ENCODE measurements at regions not wholly inside any gene's neighbourhood (a gene's known extent, or its start where the extent isn't known, plus 50 kb on each side); places are given as distances from the start of the nearest gene placed in this dataset.

DNA sequence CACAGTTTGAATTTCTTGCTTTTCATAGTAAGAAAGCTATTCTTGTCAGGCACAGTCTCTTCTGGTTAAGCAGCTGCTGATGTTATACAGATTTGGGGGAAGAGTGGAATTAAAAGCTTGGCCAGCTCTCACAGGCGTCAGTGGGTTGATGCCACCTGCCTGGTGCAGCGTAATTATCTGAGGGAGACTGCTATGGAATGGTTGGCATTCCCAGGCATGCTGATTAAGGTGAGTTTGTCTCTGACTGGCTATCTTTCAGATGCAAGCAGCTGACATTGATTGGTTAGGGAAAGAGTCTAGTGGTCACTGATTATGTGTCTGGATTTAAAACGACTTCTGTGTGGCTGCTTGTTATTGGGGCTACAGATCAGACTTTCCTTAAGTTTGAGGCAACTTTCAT lies 948.4 kb downstream of the UQCRFS1 start:
- TF ChIP-seq JUN (CRISPR knock-in tag; IDR thresholded peaks at IDR 0.05) (no peak), RELA (CRISPR knock-in tag; IDR thresholded peaks at IDR 0.05; ENCODE audit: borderline replicate concordance) (no peak), CREB1 (CRISPR knock-in tag; IDR thresholded peaks at IDR 0.05) (no peak), ZBTB21 (CRISPR knock-in tag; IDR thresholded peaks at IDR 0.05; ENCODE audit: borderline replicate concordance) (no peak), IRF2 (CRISPR knock-in tag; IDR thresholded peaks at IDR 0.05; ENCODE audit: borderline replicate concordance, low read depth) (no peak), PRRX2 (CRISPR knock-in tag; IDR thresholded peaks at IDR 0.05) (no peak)
- TF ChIP-seq, protein P1, sequence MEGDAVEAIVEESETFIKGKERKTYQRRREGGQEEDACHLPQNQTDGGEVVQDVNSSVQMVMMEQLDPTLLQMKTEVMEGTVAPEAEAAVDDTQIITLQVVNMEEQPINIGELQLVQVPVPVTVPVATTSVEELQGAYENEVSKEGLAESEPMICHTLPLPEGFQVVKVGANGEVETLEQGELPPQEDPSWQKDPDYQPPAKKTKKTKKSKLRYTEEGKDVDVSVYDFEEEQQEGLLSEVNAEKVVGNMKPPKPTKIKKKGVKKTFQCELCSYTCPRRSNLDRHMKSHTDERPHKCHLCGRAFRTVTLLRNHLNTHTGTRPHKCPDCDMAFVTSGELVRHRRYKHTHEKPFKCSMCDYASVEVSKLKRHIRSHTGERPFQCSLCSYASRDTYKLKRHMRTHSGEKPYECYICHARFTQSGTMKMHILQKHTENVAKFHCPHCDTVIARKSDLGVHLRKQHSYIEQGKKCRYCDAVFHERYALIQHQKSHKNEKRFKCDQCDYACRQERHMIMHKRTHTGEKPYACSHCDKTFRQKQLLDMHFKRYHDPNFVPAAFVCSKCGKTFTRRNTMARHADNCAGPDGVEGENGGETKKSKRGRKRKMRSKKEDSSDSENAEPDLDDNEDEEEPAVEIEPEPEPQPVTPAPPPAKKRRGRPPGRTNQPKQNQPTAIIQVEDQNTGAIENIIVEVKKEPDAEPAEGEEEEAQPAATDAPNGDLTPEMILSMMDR (IDR thresholded peaks at IDR 0.05) = no peak
- TF ChIP-seq, protein P2, sequence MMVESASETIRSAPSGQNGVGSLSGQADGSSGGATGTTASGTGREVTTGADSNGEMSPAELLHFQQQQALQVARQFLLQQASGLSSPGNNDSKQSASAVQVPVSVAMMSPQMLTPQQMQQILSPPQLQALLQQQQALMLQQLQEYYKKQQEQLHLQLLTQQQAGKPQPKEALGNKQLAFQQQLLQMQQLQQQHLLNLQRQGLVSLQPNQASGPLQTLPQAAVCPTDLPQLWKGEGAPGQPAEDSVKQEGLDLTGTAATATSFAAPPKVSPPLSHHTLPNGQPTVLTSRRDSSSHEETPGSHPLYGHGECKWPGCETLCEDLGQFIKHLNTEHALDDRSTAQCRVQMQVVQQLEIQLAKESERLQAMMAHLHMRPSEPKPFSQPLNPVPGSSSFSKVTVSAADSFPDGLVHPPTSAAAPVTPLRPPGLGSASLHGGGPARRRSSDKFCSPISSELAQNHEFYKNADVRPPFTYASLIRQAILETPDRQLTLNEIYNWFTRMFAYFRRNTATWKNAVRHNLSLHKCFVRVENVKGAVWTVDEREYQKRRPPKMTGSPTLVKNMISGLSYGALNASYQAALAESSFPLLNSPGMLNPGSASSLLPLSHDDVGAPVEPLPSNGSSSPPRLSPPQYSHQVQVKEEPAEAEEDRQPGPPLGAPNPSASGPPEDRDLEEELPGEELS (CRISPR knock-in tag; IDR thresholded peaks at IDR 0.05) = no peak
- TF ChIP-seq, protein P3, sequence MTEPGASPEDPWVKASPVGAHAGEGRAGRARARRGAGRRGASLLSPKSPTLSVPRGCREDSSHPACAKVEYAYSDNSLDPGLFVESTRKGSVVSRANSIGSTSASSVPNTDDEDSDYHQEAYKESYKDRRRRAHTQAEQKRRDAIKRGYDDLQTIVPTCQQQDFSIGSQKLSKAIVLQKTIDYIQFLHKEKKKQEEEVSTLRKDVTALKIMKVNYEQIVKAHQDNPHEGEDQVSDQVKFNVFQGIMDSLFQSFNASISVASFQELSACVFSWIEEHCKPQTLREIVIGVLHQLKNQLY (CRISPR knock-in tag; IDR thresholded peaks at IDR 0.05) = no peak
- TF ChIP-seq, protein P4, sequence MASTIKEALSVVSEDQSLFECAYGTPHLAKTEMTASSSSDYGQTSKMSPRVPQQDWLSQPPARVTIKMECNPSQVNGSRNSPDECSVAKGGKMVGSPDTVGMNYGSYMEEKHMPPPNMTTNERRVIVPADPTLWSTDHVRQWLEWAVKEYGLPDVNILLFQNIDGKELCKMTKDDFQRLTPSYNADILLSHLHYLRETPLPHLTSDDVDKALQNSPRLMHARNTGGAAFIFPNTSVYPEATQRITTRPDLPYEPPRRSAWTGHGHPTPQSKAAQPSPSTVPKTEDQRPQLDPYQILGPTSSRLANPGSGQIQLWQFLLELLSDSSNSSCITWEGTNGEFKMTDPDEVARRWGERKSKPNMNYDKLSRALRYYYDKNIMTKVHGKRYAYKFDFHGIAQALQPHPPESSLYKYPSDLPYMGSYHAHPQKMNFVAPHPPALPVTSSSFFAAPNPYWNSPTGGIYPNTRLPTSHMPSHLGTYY (CRISPR knock-in tag; IDR thresholded peaks at IDR 0.05) = no peak
- TF ChIP-seq, protein P5, sequence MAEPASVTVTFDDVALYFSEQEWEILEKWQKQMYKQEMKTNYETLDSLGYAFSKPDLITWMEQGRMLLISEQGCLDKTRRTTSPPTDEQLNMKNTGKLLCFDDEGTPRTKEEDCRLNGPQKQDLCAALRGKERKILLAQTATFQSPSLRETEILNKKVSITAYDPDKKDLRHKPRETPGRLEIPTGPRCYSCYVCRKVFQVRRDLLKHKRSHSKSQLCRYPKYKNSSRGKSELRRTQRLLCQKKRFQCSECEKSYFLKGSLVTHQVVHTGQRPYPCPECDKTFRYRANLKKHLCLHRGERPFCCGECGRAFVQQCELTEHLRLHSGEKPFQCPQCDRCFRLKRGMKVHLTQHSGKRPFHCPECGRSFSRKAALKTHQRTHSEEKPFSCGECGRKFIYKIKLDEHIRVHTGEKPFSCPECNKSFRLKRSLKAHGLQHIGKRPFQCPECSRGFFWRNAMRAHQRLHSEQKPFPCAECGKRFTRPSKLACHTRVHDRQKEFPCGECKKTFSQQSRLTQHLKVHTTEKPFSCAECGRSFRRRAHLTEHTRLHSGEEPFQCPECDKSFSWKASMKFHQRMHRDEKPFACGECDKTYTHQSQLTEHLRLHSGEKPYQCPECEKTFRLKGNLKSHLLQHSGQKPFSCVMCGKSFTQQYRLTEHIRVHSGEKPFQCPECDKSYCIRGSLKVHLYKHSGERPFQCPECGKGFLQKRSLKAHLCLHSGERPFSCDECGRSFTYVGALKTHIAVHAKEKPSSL (CRISPR knock-in tag; conservative IDR thresholded peaks at IDR 0.05) = no peak
- TF ChIP-seq, protein P6, sequence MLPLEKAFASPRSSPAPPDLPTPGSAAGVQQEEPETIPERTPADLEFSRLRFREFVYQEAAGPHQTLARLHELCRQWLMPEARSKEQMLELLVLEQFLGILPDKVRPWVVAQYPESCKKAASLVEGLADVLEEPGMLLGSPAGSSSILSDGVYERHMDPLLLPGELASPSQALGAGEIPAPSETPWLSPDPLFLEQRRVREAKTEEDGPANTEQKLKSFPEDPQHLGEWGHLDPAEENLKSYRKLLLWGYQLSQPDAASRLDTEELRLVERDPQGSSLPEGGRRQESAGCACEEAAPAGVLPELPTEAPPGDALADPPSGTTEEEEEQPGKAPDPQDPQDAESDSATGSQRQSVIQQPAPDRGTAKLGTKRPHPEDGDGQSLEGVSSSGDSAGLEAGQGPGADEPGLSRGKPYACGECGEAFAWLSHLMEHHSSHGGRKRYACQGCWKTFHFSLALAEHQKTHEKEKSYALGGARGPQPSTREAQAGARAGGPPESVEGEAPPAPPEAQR (CRISPR knock-in tag; IDR thresholded peaks at IDR 0.05) = no peak
- TF ChIP-seq, protein P7, sequence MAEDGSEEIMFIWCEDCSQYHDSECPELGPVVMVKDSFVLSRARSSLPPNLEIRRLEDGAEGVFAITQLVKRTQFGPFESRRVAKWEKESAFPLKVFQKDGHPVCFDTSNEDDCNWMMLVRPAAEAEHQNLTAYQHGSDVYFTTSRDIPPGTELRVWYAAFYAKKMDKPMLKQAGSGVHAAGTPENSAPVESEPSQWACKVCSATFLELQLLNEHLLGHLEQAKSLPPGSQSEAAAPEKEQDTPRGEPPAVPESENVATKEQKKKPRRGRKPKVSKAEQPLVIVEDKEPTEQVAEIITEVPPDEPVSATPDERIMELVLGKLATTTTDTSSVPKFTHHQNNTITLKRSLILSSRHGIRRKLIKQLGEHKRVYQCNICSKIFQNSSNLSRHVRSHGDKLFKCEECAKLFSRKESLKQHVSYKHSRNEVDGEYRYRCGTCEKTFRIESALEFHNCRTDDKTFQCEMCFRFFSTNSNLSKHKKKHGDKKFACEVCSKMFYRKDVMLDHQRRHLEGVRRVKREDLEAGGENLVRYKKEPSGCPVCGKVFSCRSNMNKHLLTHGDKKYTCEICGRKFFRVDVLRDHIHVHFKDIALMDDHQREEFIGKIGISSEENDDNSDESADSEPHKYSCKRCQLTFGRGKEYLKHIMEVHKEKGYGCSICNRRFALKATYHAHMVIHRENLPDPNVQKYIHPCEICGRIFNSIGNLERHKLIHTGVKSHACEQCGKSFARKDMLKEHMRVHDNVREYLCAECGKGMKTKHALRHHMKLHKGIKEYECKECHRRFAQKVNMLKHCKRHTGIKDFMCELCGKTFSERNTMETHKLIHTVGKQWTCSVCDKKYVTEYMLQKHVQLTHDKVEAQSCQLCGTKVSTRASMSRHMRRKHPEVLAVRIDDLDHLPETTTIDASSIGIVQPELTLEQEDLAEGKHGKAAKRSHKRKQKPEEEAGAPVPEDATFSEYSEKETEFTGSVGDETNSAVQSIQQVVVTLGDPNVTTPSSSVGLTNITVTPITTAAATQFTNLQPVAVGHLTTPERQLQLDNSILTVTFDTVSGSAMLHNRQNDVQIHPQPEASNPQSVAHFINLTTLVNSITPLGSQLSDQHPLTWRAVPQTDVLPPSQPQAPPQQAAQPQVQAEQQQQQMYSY (CRISPR knock-in tag; IDR thresholded peaks at IDR 0.05) = no peak

All from WTC11 (cell line).